ENCODE measurements at regions not wholly inside any gene's neighbourhood (a gene's known extent, or its start where the extent isn't known, plus 50 kb on each side); places are given as distances from the start of the nearest gene placed in this dataset.

GRCh38 chr1:43009274-43009673, 50.6 kb upstream of the SLC2A1 start (continued):
- TF ChIP-seq JUNB (IDR thresholded peaks at IDR 0.05; ENCODE audit: unreplicated experiment), result no peak

DNA sequence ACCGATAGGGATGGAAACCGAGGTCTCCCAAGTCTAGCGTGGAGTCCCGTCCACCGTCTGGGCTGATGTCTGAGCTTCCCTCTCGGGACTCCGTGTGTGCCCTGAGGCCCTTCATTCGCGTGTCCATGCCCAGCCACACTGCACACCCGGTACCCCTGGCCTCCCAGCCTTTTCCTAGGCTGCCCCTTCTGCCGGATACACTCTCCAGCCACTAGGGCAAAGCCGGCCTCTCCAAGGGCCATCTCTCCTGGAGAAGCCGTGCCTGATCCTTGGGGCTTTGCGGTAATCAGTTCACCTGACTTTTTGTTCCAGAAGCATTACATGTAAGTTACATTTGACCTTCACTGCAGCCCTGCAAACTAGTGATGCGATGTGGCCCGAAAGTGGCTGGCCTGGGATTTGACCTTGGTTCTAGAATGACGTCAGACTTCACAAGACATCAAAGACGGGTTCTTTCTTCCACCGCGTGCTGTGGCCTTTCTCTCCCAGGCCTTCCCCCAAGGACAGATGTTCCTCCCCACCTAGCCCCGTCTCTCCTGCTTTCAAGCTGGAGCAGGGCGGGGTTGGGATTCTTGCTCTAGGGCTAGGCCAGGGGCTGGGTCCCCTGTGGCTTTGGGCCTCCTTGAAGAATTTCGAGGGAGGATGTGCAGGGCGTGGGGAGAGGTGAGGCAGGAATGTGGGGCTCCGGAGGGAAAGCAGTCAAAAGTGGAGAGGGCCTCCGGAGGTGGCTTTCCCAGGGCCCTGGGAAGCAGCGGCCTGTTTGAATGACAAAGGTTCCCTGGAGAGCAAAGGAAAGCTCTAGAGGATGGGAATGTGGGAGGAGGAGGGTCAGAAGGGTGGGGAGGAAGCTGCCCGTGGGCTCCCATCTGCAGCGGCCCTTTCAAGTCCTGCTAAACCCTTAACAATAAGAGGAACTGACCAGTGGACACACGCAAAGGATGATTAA, 49.7 kb upstream of the SLC2A1 start:
- Mint-ChIP-seq H3K27me3 (ENCODE audit: insufficient read depth, low read depth, poor library complexity) (peaks cover 23% of the 10 kb centered on the region), H3K36me3 (ENCODE audit: low read depth) (no peaks in the 10 kb centered on the region), H3K4me1 (peaks cover 53% of the 10 kb centered on the region), H3K4me3 (peak overlapping the region; percentile 50), H3K9me3 (no peaks in the 10 kb centered on the region; the same call in 2 of the 3 replicates), H3K27ac (peak overlapping the region; percentile 98)
- Histone ChIP-seq H4K20me1 (replicated peaks; ENCODE audit: insufficient read depth) (no peaks in the 10 kb centered on the region), H3K27me3 (ENCODE audit: insufficient read depth) (no peaks in the 10 kb centered on the region), H3K4me2 (peak overlapping the region; percentile 69), H3K79me2 (replicated peaks; ENCODE audit: insufficient read depth) (no peaks in the 10 kb centered on the region), H3K4me3 (peak overlapping the region; percentile 31), H3K27ac (ENCODE audit: low read depth) (peak overlapping the region; percentile 99), H3F3A (replicated peaks; ENCODE audit: low read depth) (peaks cover 16% of the 10 kb centered on the region), H3K9me2 (ENCODE audit: insufficient read depth) (peaks cover 15% of the 10 kb centered on the region; the same call in 1 of the 2 replicates), H3K36me3 (ENCODE audit: insufficient read depth) (no peaks in the 10 kb centered on the region; the same call in 1 of the 2 replicates), H2AFZ (no peak overlapping the region), H3K4me1 (ENCODE audit: insufficient read depth) (peaks cover 47% of the 10 kb centered on the region)
- ATAC-seq, result peak; percentile 85
- peak; percentile 100 for DNase-seq (ENCODE audit: low spot score)
- TF ChIP-seq STAT1 (IDR thresholded peaks at IDR 0.05; ENCODE audit: unreplicated experiment), result no peak
- peak; percentile 77 for TF ChIP-seq ZNF462 (CRISPR knock-in tag; IDR thresholded peaks at IDR 0.05)
- TF ChIP-seq EZH2phosphoT487 (IDR thresholded peaks at IDR 0.05; ENCODE audit: unreplicated experiment), result no peak
- peak in 1 of 2 experiments; percentile 33; a peak in 1 of 4 replicates for TF ChIP-seq CTCF (conservative IDR thresholded peaks at IDR 0.05; ENCODE audit: low read depth in 2 of 2)
- TF ChIP-seq ETS1 (IDR thresholded peaks at IDR 0.05), result peak; percentile 72
- peak; percentile 28 for TF ChIP-seq ZNF331 (CRISPR knock-in tag; IDR thresholded peaks at IDR 0.05; ENCODE audit: low read depth)
- TF ChIP-seq POLR2AphosphoS5 (IDR thresholded peaks at IDR 0.05; ENCODE audit: low read depth), result no peak; the same call in 1 of the 2 replicates
- TF ChIP-seq EZH2 (IDR thresholded peaks at IDR 0.05; ENCODE audit: low read depth, unreplicated experiment), result no peak
- TF ChIP-seq REST (IDR thresholded peaks at IDR 0.05; ENCODE audit: unreplicated experiment), result peak; percentile 19
- TF ChIP-seq JUNB (IDR thresholded peaks at IDR 0.05; ENCODE audit: unreplicated experiment), result no peak
- TF ChIP-seq NANOG (IDR thresholded peaks at IDR 0.05; ENCODE audit: borderline replicate concordance), result peak; percentile 80
